ES-I3 (cell line): ENCODE measurements at regions not wholly inside any gene's neighbourhood (a gene's known extent, or its start where the extent isn't known, plus 50 kb on each side); places are given as distances from the start of the nearest gene placed in this dataset.

Experiments
- H3K36me3 ChIP-seq: 2 replicates; pipeline ENCODE4 v1.6.1; 2013; ENCODE audit warnings: mild to moderate bottlenecking, low read length, control low read depth, moderate library complexity; ENCODE audit not compliant: insufficient read depth
- H3K4me1 ChIP-seq: 2 replicates; pipeline ENCODE4 v1.6.1; 2013; ENCODE audit warnings: mild to moderate bottlenecking, control low read depth, low read length; ENCODE audit not compliant: insufficient read depth
- H3K9ac ChIP-seq: 2 replicates; pipeline ENCODE4 v1.6.1; 2013; ENCODE audit warnings: low read depth, mild to moderate bottlenecking, low read length, moderate library complexity
- H3K9me3 ChIP-seq: 2 replicates; pipeline ENCODE4 v1.6.1; 2013; ENCODE audit warnings: mild to moderate bottlenecking, low read length, moderate library complexity; ENCODE audit not compliant: control insufficient read depth, insufficient read depth

GRCh38 chr2:9105601-9106337, 100.8 kb upstream of the ASAP2 start:
- no peak overlapping the region for H3K9ac ChIP-seq
- H3K9me3 ChIP-seq, result no peaks in the 10 kb centered on the region
- H3K36me3 ChIP-seq, result no peaks in the 10 kb centered on the region
- peaks cover 12% of the 10 kb centered on the region; the same call in 1 of the 2 replicates for H3K4me1 ChIP-seq

- no peak overlapping the region for H3K9ac ChIP-seq
- H3K36me3 ChIP-seq, result no peaks in the 10 kb centered on the region
- H3K9me3 ChIP-seq, result no peaks in the 10 kb centered on the region
- peaks cover 12% of the 10 kb centered on the region; the same call in 1 of the 2 replicates for H3K4me1 ChIP-seq
Observed at GRCh38 chr2:9103663-9104277, 100.3 kb upstream of the MBOAT2 start.

GRCh38 chr2:9102861-9103662, 99.6 kb upstream of the MBOAT2 start:
- Histone ChIP-seq H3K9me3 (no peaks in the 10 kb centered on the region), H3K9ac (no peak overlapping the region), H3K36me3 (no peaks in the 10 kb centered on the region), H3K4me1 (peaks cover 12% of the 10 kb centered on the region; the same call in 1 of the 2 replicates)

DNA sequence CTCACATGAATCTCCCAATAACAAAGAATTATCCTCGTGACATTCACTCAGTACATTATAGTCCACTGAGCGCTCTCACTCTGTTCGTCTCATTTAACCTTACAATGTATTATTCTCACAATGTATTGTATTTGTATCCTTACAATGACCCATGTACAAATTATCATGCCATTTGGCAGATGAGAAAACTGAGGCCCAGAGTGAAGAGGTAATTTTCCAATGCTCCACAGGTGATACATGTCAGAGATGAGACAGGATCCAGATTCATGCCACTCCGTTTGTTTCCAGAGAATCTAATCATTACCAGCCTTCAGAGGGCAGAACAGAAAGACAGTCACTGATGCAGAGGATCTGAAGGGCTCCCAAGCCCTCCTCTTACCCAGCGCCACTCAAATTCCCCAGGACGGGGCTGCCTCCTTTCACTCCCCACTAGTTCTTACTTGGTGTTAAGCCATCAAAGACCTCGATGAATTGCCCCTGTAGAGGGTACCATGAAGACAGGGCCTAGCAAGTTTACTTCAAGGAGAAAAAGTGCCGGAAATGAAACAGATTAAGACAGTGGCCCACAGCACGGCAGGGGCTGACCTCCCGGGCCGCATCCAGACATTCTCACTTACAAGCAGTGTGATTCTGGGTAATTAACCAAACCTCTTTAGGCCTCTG, 98.4 kb upstream of the MBOAT2 start:
- Histone ChIP-seq H3K9me3 (no peaks in the 10 kb centered on the region), H3K36me3 (no peaks in the 10 kb centered on the region), H3K9ac (no peak overlapping the region), H3K4me1 (peaks cover 12% of the 10 kb centered on the region; the same call in 1 of the 2 replicates)

DNA sequence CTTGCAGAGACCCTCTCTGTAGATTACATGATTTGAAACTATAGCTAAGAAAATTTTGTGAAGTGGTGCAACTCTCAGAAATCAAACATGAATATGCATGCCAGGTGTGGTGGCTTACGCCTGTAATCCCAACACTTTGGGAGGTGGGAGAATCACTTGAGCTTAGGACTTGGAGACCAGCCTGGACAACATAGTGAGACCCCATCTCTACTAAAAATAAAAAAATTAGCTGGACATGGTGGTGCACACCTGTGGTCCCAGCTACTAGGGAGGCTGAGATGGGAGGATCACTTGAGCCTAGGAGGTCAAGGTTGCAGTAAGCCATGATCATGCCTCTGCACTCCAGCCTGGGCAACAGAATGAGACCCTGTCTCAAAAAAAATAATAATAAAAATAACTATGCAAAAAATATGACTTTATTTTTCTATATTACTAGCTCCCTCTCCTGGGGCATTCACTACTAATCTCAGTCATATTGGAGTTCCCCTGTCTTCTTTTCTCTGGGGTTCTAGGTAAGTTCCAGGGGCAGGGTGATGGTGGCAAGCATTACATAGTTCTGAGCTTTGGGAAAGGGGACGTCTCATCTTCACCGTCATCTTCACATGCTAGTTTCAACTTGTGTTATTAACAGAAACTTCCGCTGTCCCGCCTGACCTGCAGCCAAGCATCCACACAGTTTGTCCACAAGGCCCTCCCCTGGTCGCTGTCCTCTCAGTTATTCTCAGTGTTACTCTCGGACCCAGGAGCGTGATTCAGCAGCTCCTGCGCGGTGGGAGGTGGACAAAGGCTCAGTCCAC, 96.8 kb upstream of the MBOAT2 start:
- H3K4me1 ChIP-seq, result peaks cover 7% of the 10 kb centered on the region; the same call in 1 of the 2 replicates
- H3K9me3 ChIP-seq, result no peaks in the 10 kb centered on the region
- H3K36me3 ChIP-seq, result no peaks in the 10 kb centered on the region
- no peak overlapping the region for H3K9ac ChIP-seq

GRCh38 chr2:9099341-9099751, 95.9 kb upstream of the MBOAT2 start:
- H3K4me1 ChIP-seq, result peaks cover 7% of the 10 kb centered on the region; the same call in 1 of the 2 replicates
- H3K9ac ChIP-seq, result no peak overlapping the region
- H3K36me3 ChIP-seq, result no peaks in the 10 kb centered on the region
- no peaks in the 10 kb centered on the region for H3K9me3 ChIP-seq

GRCh38 chr2:9097892-9098291, 94.4 kb upstream of the MBOAT2 start:
- Histone ChIP-seq H3K9me3 (no peaks in the 10 kb centered on the region), H3K9ac (no peak overlapping the region), H3K36me3 (no peaks in the 10 kb centered on the region), H3K4me1 (peaks cover 1% of the 10 kb centered on the region; the same call in 1 of the 2 replicates)

GRCh38 chr2:9097239-9097638, 93.8 kb upstream of the MBOAT2 start:
- Histone ChIP-seq H3K36me3 (no peaks in the 10 kb centered on the region), H3K9ac (no peak overlapping the region), H3K9me3 (no peaks in the 10 kb centered on the region), H3K4me1 (no peaks in the 10 kb centered on the region)

GRCh38 chr2:9096761-9097160, 93.3 kb upstream of the MBOAT2 start:
- Histone ChIP-seq H3K36me3 (no peaks in the 10 kb centered on the region), H3K9me3 (no peaks in the 10 kb centered on the region), H3K4me1 (no peaks in the 10 kb centered on the region), H3K9ac (no peak overlapping the region)

DNA sequence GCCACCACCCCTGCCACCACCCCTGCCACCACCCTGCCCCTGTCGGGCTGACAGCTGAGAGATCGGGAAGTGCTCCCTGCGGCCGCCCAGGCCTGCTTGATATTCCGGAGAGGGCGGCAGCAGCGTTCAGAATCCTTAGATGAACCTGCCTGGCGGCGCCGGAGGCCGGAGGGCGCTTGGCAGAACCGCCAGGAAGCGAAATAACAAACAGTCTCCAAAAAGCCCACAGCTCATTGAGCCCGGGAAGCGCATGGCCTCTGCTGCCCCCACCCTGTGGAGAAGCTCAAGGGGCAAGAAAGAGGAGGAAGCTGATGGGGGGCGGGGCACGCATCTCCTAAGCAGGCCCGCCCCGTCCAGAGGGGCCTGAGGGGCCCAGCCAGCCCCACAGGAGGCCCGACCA, 92.2 kb upstream of the MBOAT2 start:
- Histone ChIP-seq H3K4me1 (no peaks in the 10 kb centered on the region), H3K9me3 (no peaks in the 10 kb centered on the region), H3K36me3 (no peaks in the 10 kb centered on the region), H3K9ac (no peak overlapping the region; the same call in 1 of the 2 replicates)

- no peak overlapping the region for H3K9ac ChIP-seq
- H3K4me1 ChIP-seq, result no peaks in the 10 kb centered on the region
- H3K9me3 ChIP-seq, result no peaks in the 10 kb centered on the region
- H3K36me3 ChIP-seq, result no peaks in the 10 kb centered on the region
Observed at GRCh38 chr2:9095226-9095625, 91.7 kb upstream of the MBOAT2 start.

- Histone ChIP-seq H3K9me3 (no peaks in the 10 kb centered on the region), H3K9ac (no peak overlapping the region), H3K36me3 (no peaks in the 10 kb centered on the region), H3K4me1 (no peaks in the 10 kb centered on the region)
Observed at GRCh38 chr2:9094117-9094516, 90.6 kb upstream of the MBOAT2 start.

GRCh38 chr2:9093324-9093723, 89.8 kb upstream of the MBOAT2 start:
- H3K9ac ChIP-seq, result no peak overlapping the region
- H3K4me1 ChIP-seq, result no peaks in the 10 kb centered on the region
- H3K9me3 ChIP-seq, result no peaks in the 10 kb centered on the region

More at GRCh38 chr2:9093324-9093723, 89.8 kb upstream of the MBOAT2 start:
- H3K36me3 ChIP-seq, result no peaks in the 10 kb centered on the region
